Endothelial cell (in vitro differentiated cells): ENCODE measurements at regions not wholly inside any gene's neighbourhood (a gene's known extent, or its start where the extent isn't known, plus 50 kb on each side); places are given as distances from the start of the nearest gene placed in this dataset.

ENCODE experiments used
- DNase-seq: peaks from one replicate; pipeline ENCODE4 v3.0.0; 2021; ENCODE audit warnings: low spot score
- H3K27ac Mint-ChIP-seq: one replicate; pipeline ENCODE4 v1.8.0; 2021; ENCODE audit warnings: mixed read lengths, inconsistent platforms; ENCODE audit not compliant: unreplicated experiment
- H3K27me3 Mint-ChIP-seq: one replicate; pipeline ENCODE4 v1.8.0; 2021; ENCODE audit warnings: mild to moderate bottlenecking, moderate library complexity, mixed read lengths, inconsistent platforms; ENCODE audit not compliant: unreplicated experiment
- H3K36me3 Mint-ChIP-seq: one replicate; pipeline ENCODE4 v1.8.0; 2021; ENCODE audit warnings: mild to moderate bottlenecking, low read depth, mixed read lengths, inconsistent platforms; ENCODE audit not compliant: unreplicated experiment
- H3K4me1 Mint-ChIP-seq: one replicate; pipeline ENCODE4 v1.8.0; 2021; ENCODE audit warnings: mild to moderate bottlenecking, mixed read lengths, inconsistent platforms; ENCODE audit not compliant: unreplicated experiment
- H3K4me3 Mint-ChIP-seq: one replicate; pipeline ENCODE4 v1.8.0; 2021; ENCODE audit warnings: mild to moderate bottlenecking, mixed read lengths, inconsistent platforms; ENCODE audit not compliant: unreplicated experiment
- H3K9me3 Mint-ChIP-seq: one replicate; pipeline ENCODE4 v1.8.0; 2021; ENCODE audit warnings: mixed read lengths, inconsistent platforms; ENCODE audit not compliant: unreplicated experiment
- TF ChIP-seq, protein P1 (sequence below): fragments of 200-600 bp; sonication (generic); IDR thresholded peaks from one replicate; pipeline ENCODE4 v1.5.0; 2021; ENCODE audit warnings: antibody characterized with exemption; ENCODE audit not compliant: unreplicated experiment

DNA sequence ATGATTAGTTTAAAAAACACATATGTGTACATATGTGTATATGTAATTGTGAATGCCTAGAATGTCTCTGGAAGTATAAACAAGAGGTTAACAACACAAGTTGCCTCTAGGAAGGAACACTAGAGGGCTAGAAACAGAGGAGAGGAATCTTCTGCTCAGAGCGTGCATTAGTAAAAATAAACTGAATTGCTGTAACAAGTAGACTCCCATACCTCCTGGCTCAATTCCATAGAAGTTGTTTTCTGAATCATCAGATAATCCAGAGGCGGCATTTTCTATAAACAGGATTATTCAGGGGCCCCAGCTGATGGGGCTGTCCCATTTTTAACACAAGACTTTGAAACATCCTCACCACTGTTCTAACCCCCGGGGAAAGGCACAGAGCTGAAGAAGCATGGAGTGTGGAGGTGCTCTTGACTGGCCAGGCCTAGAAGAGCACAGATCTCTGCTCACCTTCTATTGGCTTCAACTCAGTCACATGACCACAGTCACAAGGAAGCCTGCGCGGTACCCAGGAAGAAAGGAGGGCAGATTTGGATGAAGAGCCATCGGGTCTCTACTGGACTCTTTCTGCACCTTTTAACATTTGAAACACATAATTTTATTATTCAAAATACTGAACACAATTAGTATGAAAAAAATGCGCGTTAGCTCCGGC, 145.7 kb downstream of the TLE3 start:
- no peaks in the 10 kb centered on the region for H3K4me1 Mint-ChIP-seq
- TF ChIP-seq, protein P1, sequence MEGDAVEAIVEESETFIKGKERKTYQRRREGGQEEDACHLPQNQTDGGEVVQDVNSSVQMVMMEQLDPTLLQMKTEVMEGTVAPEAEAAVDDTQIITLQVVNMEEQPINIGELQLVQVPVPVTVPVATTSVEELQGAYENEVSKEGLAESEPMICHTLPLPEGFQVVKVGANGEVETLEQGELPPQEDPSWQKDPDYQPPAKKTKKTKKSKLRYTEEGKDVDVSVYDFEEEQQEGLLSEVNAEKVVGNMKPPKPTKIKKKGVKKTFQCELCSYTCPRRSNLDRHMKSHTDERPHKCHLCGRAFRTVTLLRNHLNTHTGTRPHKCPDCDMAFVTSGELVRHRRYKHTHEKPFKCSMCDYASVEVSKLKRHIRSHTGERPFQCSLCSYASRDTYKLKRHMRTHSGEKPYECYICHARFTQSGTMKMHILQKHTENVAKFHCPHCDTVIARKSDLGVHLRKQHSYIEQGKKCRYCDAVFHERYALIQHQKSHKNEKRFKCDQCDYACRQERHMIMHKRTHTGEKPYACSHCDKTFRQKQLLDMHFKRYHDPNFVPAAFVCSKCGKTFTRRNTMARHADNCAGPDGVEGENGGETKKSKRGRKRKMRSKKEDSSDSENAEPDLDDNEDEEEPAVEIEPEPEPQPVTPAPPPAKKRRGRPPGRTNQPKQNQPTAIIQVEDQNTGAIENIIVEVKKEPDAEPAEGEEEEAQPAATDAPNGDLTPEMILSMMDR = no peak
- H3K36me3 Mint-ChIP-seq = no peaks in the 10 kb centered on the region
- H3K4me3 Mint-ChIP-seq = no peak overlapping the region
- no peak overlapping the region for H3K27ac Mint-ChIP-seq
- H3K27me3 Mint-ChIP-seq = no peaks in the 10 kb centered on the region
- H3K9me3 Mint-ChIP-seq = no peaks in the 10 kb centered on the region
- no peak for DNase-seq

DNA sequence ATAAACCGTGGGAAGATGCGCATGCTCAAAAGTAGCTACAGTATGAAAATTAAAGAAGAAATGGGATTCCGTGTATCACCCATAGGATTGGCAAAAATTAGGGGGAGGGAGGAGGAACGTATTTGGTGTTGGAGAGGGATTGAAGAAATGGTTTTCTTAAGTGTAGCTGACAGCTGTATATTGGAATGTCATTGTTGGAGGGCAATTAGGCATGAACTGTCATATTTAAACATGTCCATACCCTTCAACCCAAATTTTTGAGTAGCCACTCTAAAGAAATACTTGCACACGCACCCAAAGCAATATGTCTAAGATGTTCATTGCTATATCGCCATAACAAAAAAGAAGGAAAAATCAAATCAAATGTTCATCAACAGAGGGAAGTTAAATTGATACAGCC, 144.7 kb downstream of the TLE3 start:
- H3K27me3 Mint-ChIP-seq = no peaks in the 10 kb centered on the region
- H3K9me3 Mint-ChIP-seq = no peaks in the 10 kb centered on the region
- TF ChIP-seq, protein P1 = no peak
- H3K4me1 Mint-ChIP-seq = no peaks in the 10 kb centered on the region
- no peak overlapping the region for H3K4me3 Mint-ChIP-seq
- H3K36me3 Mint-ChIP-seq = no peaks in the 10 kb centered on the region
- H3K27ac Mint-ChIP-seq = no peak overlapping the region
- no peak for DNase-seq

GRCh38 chr15:69953816-69954215, 143.9 kb downstream of the TLE3 start:
- TF ChIP-seq, protein P1 = no peak
- no peak overlapping the region for H3K27ac Mint-ChIP-seq
- no peak overlapping the region for H3K4me3 Mint-ChIP-seq
- peaks cover 2% of the 10 kb centered on the region for H3K4me1 Mint-ChIP-seq
- H3K27me3 Mint-ChIP-seq = no peaks in the 10 kb centered on the region
- no peak for DNase-seq
- no peaks in the 10 kb centered on the region for H3K36me3 Mint-ChIP-seq
- no peaks in the 10 kb centered on the region for H3K9me3 Mint-ChIP-seq

DNA sequence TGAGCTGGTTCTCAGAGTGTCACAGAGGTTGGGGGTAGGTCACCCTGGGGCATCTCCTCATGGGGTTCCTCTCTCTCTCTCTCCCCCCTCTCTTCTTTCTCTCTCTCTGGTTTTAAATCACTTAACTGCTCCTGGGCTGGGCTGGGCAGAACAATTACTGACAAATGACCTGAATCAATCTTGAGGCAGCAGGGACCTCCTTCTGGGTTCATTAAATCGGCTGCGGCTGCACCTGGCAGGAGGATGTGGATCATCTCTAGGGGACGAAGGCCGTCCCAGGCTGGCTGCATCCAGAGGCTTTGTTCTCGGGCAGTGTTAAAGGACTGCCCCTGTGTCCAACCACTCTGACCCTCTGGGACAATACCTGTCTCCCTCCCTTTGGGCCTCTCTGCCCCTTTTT, 143.1 kb downstream of the TLE3 start:
- no peaks in the 10 kb centered on the region for H3K27me3 Mint-ChIP-seq

DNA sequence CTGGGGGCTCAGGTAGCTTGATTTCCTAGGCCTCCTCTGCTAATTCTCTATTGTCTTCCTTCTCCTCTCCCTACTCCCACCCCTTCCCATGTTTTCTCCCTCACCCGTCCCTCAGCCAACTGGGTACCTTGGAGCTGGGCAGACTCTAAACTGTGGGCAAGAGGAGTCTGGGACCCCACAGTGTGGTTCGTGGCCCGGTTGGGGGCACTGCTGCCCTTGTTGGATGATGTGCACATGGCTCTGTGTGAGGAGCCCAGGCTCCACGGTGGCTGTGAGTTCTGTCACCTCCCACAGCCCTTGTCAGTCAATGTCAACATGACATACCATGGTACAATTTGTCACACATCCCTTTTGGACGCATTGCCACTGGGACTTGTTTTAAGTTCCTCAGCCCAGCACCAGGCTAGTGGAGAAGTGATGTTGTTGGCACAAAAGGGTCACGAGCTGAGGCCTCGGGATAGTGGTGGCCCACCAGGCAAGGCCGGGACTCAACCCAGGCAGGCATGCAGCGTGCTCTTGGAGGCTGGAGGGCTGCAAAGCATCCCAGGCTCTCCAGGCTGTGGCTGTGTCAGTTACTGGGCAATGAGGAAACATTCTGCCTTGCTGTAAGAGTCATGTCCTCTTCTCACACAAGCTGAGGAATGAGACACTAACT, 142.3 kb downstream of the TLE3 start:
- no peaks in the 10 kb centered on the region for H3K9me3 Mint-ChIP-seq
- no peak overlapping the region for H3K4me3 Mint-ChIP-seq
- TF ChIP-seq, protein P1 = no peak
- peaks cover 2% of the 10 kb centered on the region for H3K4me1 Mint-ChIP-seq
- no peaks in the 10 kb centered on the region for H3K36me3 Mint-ChIP-seq
- no peak overlapping the region for H3K27ac Mint-ChIP-seq
- no peak for DNase-seq
- no peaks in the 10 kb centered on the region for H3K27me3 Mint-ChIP-seq

More for the DNA sequence above, 143.1 kb downstream of the TLE3 start:
- DNase-seq = no peak
- Mint-ChIP-seq H3K4me1 (peaks cover 2% of the 10 kb centered on the region), H3K4me3 (no peak overlapping the region), H3K27ac (no peak overlapping the region), H3K36me3 (no peaks in the 10 kb centered on the region), H3K9me3 (no peaks in the 10 kb centered on the region)
- TF ChIP-seq, protein P1 = no peak
